HAP-1 (cell line): ENCODE measurements at regions not wholly inside any gene's neighbourhood (a gene's known extent, or its start where the extent isn't known, plus 50 kb on each side); places are given as distances from the start of the nearest gene placed in this dataset.

Experiments used
- DNase-seq, 2 experiments: peaks; one replicate each; pipeline ENCODE4 v3.0.0-alpha.2; 2016 to 2020; ENCODE audit warnings: low spot score in 2 of 2
- H3K27me3 ChIP-seq: fragments of 250-450 bp; sonication (Bioruptor Pico); 2 replicates; pipeline ENCODE4 v1.5.1; 2020; ENCODE audit warnings: low read depth, mild to moderate bottlenecking, moderate library complexity
- H3K36me3 ChIP-seq: fragments of 250-450 bp; sonication (Bioruptor Pico); replicated peaks from 2 replicates; pipeline ENCODE4 v1.5.1; 2020; ENCODE audit warnings: mild to moderate bottlenecking
- H3K4me1 ChIP-seq: fragments of 250-450 bp; sonication (Bioruptor Pico); 2 replicates; pipeline ENCODE4 v1.5.1; 2020; ENCODE audit warnings: mild to moderate bottlenecking
- H3K4me3 ChIP-seq: fragments of 250-450 bp; sonication (Bioruptor Pico); 2 replicates; pipeline ENCODE4 v1.5.1; 2020; ENCODE audit warnings: mild to moderate bottlenecking, moderate library complexity
- H3K9me3 ChIP-seq: fragments of 250-450 bp; sonication (Bioruptor Pico); 2 replicates; pipeline ENCODE4 v1.5.1; 2020; ENCODE audit warnings: mild to moderate bottlenecking, moderate library complexity
- in situ Hi-C: fragments of 300-500 bp; cut with MboI; formaldehyde crosslinking; loops from 3 replicates; pipeline ENCODE4 v1.14.3; 2020; ENCODE audit warnings: low sequenced_read_pairs, inconsistent platforms, mixed read lengths

- no peaks in the 10 kb centered on the region for H3K27me3 ChIP-seq
- in situ Hi-C loops: no loop called here
Observed at GRCh38 chr1:71240656-71241055, 159.8 kb upstream of the ZRANB2 start.

DNA sequence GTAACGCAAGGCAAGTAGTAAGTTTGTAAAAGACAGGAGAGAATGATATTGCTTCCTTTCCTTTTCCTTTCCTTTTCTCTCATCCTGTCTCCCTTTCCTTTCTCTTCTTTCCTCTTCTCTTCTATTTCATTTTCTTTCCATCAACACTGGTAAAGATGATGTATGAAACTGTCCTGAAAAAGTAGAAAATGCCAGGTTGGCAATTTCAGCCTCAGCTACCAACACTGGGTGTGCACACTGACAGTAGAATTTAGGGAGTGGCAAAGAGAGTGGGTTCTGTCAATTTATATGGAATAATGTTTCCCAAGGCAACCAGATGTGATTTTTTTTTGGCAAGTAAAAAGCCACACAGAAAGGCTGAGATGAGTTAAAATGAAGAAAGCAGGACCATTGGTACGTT is 155.7 kb upstream of the ZRANB2 start:
- no peaks in the 10 kb centered on the region for H3K36me3 ChIP-seq
- no peaks in the 10 kb centered on the region for H3K4me1 ChIP-seq
- no peak for DNase-seq
- no peaks in the 10 kb centered on the region for H3K9me3 ChIP-seq
- no peaks in the 10 kb centered on the region for H3K27me3 ChIP-seq
- no peak overlapping the region for H3K4me3 ChIP-seq
- in situ Hi-C loops: no loop called here

More at GRCh38 chr1:71240656-71241055, 159.8 kb upstream of the ZRANB2 start:
- DNase-seq: no peak
- Histone ChIP-seq H3K36me3 (no peaks in the 10 kb centered on the region), H3K4me3 (no peak overlapping the region), H3K9me3 (no peaks in the 10 kb centered on the region), H3K4me1 (no peaks in the 10 kb centered on the region)

DNA sequence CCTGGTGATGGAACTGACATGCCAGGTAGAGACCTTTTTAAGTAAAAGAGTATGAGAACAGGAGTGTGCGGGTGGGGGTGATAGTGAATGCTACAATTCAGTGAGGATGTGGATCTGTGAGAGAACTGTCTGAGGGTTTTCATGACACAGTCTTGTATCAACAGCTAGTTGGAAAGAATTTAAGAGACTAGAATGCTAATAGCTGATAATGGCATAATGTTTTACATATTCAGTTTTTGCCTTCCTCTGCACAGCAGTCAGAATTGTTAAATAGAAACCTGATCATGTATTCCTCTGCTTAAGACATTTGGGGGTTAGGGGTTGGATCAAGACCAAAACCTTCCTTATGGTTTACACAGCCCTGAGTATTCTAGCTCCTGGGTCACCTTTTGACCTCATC is 152.8 kb upstream of the ZRANB2 start:
- DNase-seq: no peak
- in situ Hi-C loops: no loop called here
- H3K27me3 ChIP-seq: no peaks in the 10 kb centered on the region
- no peak overlapping the region for H3K4me3 ChIP-seq
- no peaks in the 10 kb centered on the region for H3K4me1 ChIP-seq
- H3K36me3 ChIP-seq: no peaks in the 10 kb centered on the region
- H3K9me3 ChIP-seq: no peaks in the 10 kb centered on the region

GRCh38 chr1:71232786-71233185 is 152.0 kb upstream of the ZRANB2 start:
- no peak overlapping the region for H3K4me3 ChIP-seq
- H3K27me3 ChIP-seq: no peaks in the 10 kb centered on the region
- H3K9me3 ChIP-seq: no peaks in the 10 kb centered on the region
- no peaks in the 10 kb centered on the region for H3K36me3 ChIP-seq
- in situ Hi-C loops: no loop called here
- DNase-seq: no peak
- H3K4me1 ChIP-seq: no peaks in the 10 kb centered on the region

GRCh38 chr1:71232166-71232763 is 151.4 kb upstream of the ZRANB2 start:
- Histone ChIP-seq H3K36me3 (no peaks in the 10 kb centered on the region), H3K27me3 (no peaks in the 10 kb centered on the region), H3K4me3 (no peak overlapping the region), H3K9me3 (no peaks in the 10 kb centered on the region), H3K4me1 (no peaks in the 10 kb centered on the region)
- DNase-seq: no peak
- in situ Hi-C loops: no loop called here

- Histone ChIP-seq H3K27me3 (no peaks in the 10 kb centered on the region), H3K9me3 (no peaks in the 10 kb centered on the region), H3K36me3 (no peaks in the 10 kb centered on the region), H3K4me3 (no peak overlapping the region), H3K4me1 (no peaks in the 10 kb centered on the region)
- in situ Hi-C loops: no loop called here
- DNase-seq: no peak
Observed at GRCh38 chr1:71231751-71232150, 150.9 kb upstream of the ZRANB2 start.

- Histone ChIP-seq H3K9me3 (no peaks in the 10 kb centered on the region), H3K27me3 (no peaks in the 10 kb centered on the region), H3K4me1 (no peaks in the 10 kb centered on the region), H3K36me3 (no peaks in the 10 kb centered on the region), H3K4me3 (no peak overlapping the region)
- DNase-seq: no peak
- in situ Hi-C loops: no loop called here
Observed at GRCh38 chr1:71228742-71229365, 148.0 kb upstream of the ZRANB2 start.

DNA sequence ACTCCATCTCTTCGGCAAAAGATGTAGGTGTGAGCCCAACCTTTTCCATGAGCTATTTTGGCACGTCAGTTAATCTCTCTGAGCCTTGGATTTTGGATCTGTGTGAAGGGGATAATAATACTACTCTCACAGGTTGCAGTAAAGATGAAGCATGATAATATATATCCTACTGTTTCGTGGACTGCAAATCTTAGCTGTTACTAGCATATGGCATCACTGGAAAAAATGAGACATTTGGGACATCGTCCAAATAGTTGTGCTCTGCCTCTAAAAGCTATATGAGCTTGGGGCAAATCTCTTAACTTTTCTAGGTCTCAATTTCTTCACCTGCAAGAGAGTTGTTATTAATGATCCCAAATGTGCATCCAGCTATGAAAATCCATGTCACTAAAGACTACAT is 147.4 kb upstream of the ZRANB2 start:
- Histone ChIP-seq H3K27me3 (no peaks in the 10 kb centered on the region), H3K4me3 (no peak overlapping the region), H3K36me3 (no peaks in the 10 kb centered on the region), H3K9me3 (no peaks in the 10 kb centered on the region), H3K4me1 (no peaks in the 10 kb centered on the region)
- DNase-seq: no peak
- in situ Hi-C loops: no loop called here

- no peaks in the 10 kb centered on the region for H3K4me1 ChIP-seq
- no peaks in the 10 kb centered on the region for H3K27me3 ChIP-seq
- no peak for DNase-seq
- no peaks in the 10 kb centered on the region for H3K36me3 ChIP-seq
- H3K4me3 ChIP-seq: no peak overlapping the region
- no peaks in the 10 kb centered on the region for H3K9me3 ChIP-seq
- in situ Hi-C loops: no loop called here
Observed at GRCh38 chr1:71224741-71225377, 144.0 kb upstream of the ZRANB2 start.

DNA sequence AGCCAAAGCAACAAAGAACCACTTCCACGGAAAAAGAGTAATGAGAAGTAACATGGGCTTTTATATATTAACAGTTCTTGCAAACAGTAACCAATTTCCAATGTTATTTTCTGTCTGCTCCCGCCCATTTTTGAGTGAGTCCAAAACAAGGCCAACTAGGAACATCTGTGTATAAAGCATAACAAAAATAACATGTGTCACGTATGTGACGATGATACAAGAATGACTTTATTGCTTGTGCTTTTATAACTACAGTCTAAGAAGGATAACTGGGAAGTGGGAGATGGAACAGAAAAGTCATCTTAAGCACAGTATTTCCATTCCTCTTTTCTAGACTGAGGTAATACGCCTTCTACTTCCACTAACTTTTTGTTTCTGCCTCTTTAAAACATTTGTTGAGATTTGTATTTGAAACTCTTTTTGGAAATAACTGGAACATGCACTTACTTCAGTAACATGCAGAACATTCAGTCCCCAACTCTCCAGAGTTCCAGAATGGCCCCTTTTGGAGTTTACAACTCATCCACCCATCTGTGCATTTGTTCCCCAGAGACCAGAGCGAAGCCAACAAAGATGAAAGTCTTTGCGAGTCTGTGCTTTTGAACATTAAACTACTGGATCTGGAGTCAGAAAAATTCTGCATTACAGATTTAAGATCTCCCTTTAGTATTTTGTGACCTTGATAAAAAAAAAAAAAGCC is 143.0 kb upstream of the ZRANB2 start:
- DNase-seq: no peak
- Histone ChIP-seq H3K4me3 (no peak overlapping the region), H3K36me3 (no peaks in the 10 kb centered on the region), H3K4me1 (no peaks in the 10 kb centered on the region), H3K27me3 (no peaks in the 10 kb centered on the region), H3K9me3 (no peaks in the 10 kb centered on the region)
- in situ Hi-C loops: no loop called here

GRCh38 chr1:71222668-71223067 is 141.8 kb upstream of the ZRANB2 start:
- Histone ChIP-seq H3K27me3 (no peaks in the 10 kb centered on the region), H3K4me1 (no peaks in the 10 kb centered on the region), H3K4me3 (no peak overlapping the region), H3K9me3 (no peaks in the 10 kb centered on the region), H3K36me3 (no peaks in the 10 kb centered on the region)
- in situ Hi-C loops: no loop called here
- no peak for DNase-seq

DNA sequence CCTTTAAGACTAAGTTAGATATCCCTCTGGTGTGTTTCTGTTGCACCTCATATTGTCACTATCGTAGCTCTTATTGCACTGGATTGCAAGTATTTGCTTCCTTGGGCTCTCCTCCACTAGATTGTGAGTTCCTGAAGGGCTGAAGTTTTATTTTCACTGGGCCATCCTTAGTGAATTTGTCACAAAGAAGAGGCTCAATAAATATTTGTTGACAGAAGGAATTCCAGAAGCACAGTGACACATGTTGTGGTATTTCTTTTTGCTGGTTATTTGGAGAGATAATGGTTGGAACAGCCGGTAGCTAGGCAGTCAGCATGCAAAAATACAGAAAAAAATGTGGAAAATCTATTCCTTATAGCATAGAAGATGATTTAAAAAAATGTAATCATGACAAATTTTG is 129.9 kb upstream of the ZRANB2 start:
- no peaks in the 10 kb centered on the region for H3K4me1 ChIP-seq
- no peak for DNase-seq
- H3K9me3 ChIP-seq: no peaks in the 10 kb centered on the region
- H3K27me3 ChIP-seq: no peaks in the 10 kb centered on the region
- H3K36me3 ChIP-seq: no peaks in the 10 kb centered on the region
- no peak overlapping the region for H3K4me3 ChIP-seq
- in situ Hi-C loops: no loop called here

DNA sequence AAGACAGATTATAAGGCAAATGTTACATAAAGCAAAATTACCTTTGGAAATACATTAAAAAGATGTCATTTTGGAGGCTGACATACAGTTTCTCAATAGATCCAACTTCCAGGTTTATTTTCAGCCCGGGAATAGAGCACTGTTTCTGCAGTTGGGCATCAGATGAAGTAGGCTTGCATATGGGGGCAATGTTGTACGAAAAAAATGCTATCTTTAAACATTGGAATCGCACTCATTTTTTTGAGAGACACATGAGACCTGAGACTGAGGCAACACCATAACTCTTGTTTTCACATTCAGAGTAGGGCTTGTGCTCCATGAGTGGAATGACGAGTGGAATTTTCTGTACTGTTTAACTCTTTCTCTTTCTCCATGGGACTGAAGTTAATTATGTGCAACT is 122.4 kb upstream of the ZRANB2 start:
- Histone ChIP-seq H3K27me3 (no peaks in the 10 kb centered on the region), H3K9me3 (no peaks in the 10 kb centered on the region), H3K4me1 (no peaks in the 10 kb centered on the region), H3K4me3 (no peak overlapping the region), H3K36me3 (no peaks in the 10 kb centered on the region)
- in situ Hi-C loops: no loop called here
- DNase-seq: no peak

DNA sequence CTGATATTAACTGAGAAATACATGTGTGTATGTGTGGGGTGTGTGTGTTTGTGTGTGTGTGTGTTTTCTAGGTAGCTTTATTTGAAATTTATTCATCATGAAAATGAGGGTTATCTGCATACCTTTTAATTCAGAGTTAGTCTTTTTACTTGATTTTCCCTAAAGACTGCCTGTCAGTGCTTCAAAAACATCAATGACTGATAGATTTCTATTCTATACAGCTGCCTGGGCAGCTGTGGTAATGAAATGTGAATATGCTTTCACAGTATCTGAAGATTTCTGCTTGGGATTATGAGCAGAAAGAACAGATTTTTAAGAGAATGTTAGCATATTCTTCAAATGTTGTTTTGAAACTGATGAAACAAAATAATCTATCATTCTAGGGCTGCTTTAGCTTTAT is 119.7 kb upstream of the ZRANB2 start:
- H3K36me3 ChIP-seq: no peaks in the 10 kb centered on the region
- no peak for DNase-seq
- in situ Hi-C loops: no loop called here
- H3K4me1 ChIP-seq: no peaks in the 10 kb centered on the region
- no peaks in the 10 kb centered on the region for H3K9me3 ChIP-seq
- no peak overlapping the region for H3K4me3 ChIP-seq
- no peaks in the 10 kb centered on the region for H3K27me3 ChIP-seq
